ENCODE measurements at regions not wholly inside any gene's neighbourhood (a gene's known extent, or its start where the extent isn't known, plus 50 kb on each side); places are given as distances from the start of the nearest gene placed in this dataset.

GRCh38 chr12:24177889-24178288, 228.4 kb upstream of the SOX5 start:
- TF ChIP-seq, protein P1, sequence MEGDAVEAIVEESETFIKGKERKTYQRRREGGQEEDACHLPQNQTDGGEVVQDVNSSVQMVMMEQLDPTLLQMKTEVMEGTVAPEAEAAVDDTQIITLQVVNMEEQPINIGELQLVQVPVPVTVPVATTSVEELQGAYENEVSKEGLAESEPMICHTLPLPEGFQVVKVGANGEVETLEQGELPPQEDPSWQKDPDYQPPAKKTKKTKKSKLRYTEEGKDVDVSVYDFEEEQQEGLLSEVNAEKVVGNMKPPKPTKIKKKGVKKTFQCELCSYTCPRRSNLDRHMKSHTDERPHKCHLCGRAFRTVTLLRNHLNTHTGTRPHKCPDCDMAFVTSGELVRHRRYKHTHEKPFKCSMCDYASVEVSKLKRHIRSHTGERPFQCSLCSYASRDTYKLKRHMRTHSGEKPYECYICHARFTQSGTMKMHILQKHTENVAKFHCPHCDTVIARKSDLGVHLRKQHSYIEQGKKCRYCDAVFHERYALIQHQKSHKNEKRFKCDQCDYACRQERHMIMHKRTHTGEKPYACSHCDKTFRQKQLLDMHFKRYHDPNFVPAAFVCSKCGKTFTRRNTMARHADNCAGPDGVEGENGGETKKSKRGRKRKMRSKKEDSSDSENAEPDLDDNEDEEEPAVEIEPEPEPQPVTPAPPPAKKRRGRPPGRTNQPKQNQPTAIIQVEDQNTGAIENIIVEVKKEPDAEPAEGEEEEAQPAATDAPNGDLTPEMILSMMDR (IDR thresholded peaks at IDR 0.05; ENCODE audit: low read depth, low read length) = no peak
- no peak for TF ChIP-seq POLR2A (IDR thresholded peaks at IDR 0.05; ENCODE audit: extremely low read depth, insufficient read length)

Data from NB4 (cell line).